Neural cell (in vitro differentiated cells): ENCODE measurements at regions not wholly inside any gene's neighbourhood (a gene's known extent, or its start where the extent isn't known, plus 50 kb on each side); places are given as distances from the start of the nearest gene placed in this dataset.

Source experiments
- H2AFZ ChIP-seq: fragments of 200-600, 300-800 bp; sonication (generic), shearing (Covaris generic); 2 replicates; pipeline ENCODE4 v1.6.0; 2014; ENCODE audit warnings: low read depth, mild to moderate bottlenecking, antibody characterized with exemption, low read length, moderate library complexity
- H3F3A ChIP-seq: fragments of 200-600 bp; shearing (Covaris generic); 2 replicates; pipeline ENCODE4 v1.6.1; 2016; ENCODE audit warnings: mild to moderate bottlenecking, moderate library complexity, mixed read lengths, antibody characterized with exemption, low read length; ENCODE audit not compliant: insufficient read depth, poor library complexity, severe bottlenecking
- H3K27ac ChIP-seq: fragments of 200-600, 300-800 bp; sonication (generic), shearing (Covaris generic); 2 replicates; pipeline ENCODE4 v1.5.1; 2014; ENCODE audit warnings: mild to moderate bottlenecking, low read length, moderate library complexity
- H3K27me3 ChIP-seq: fragments of 300-800, 200-600 bp; sonication (generic), shearing (Covaris generic); 2 replicates; pipeline ENCODE4 v1.6.0; 2014; ENCODE audit warnings: mild to moderate bottlenecking, low read depth, low read length, moderate library complexity; ENCODE audit not compliant: insufficient read depth
- H3K36me3 ChIP-seq: fragments of 300-800, 200-600 bp; sonication (generic), shearing (Covaris generic); 2 replicates; pipeline ENCODE4 v1.5.1; 2014; ENCODE audit warnings: mild to moderate bottlenecking, antibody characterized with exemption, low read length, moderate library complexity; ENCODE audit not compliant: insufficient read depth
- H3K4me2 ChIP-seq: fragments of 300-800, 200-600 bp; sonication (generic), shearing (Covaris generic); 2 replicates; pipeline ENCODE4 v1.6.0; 2014; ENCODE audit warnings: mild to moderate bottlenecking, low read length
- H3K4me3 ChIP-seq: fragments of 300-800, 200-600 bp; sonication (generic), shearing (Covaris generic); 2 replicates; pipeline ENCODE4 v1.5.1; 2014; ENCODE audit warnings: mild to moderate bottlenecking, low read length, moderate library complexity
- H3K79me2 ChIP-seq: fragments of 200-600 bp; shearing (Covaris generic); replicated peaks from 2 replicates; pipeline ENCODE4 v1.6.0; 2014; ENCODE audit warnings: mild to moderate bottlenecking, low read length, moderate library complexity; ENCODE audit not compliant: insufficient read depth
- H3K9ac ChIP-seq: fragments of 300-800, 200-600 bp; sonication (generic), shearing (Covaris generic); 2 replicates; pipeline ENCODE4 v1.6.1; 2016; ENCODE audit warnings: mild to moderate bottlenecking, low read length, mixed read lengths
- H3K9me2 ChIP-seq: fragments of 200-600 bp; shearing (Covaris generic); 2 replicates; pipeline ENCODE4 v1.6.1; 2016; ENCODE audit warnings: mild to moderate bottlenecking, low read length, mixed read lengths; ENCODE audit not compliant: insufficient read depth
- H3K9me3 ChIP-seq: fragments of 200-600, 300-800 bp; sonication (generic), shearing (Covaris generic); 2 replicates; pipeline ENCODE4 v1.6.1; 2016; ENCODE audit warnings: mild to moderate bottlenecking, mixed run types, low read length, moderate library complexity, mixed read lengths
- H4K20me1 ChIP-seq: fragments of 200-600 bp; shearing (Covaris generic); 2 replicates; pipeline ENCODE4 v1.6.1; 2016; ENCODE audit warnings: mild to moderate bottlenecking, mixed run types; ENCODE audit not compliant: insufficient read depth
- CTCF ChIP-seq: fragments of 450-650 bp; IDR thresholded peaks from 2 replicates; pipeline ENCODE4 v1.5.1; 2014; ENCODE audit warnings: antibody characterized with exemption, mild to moderate bottlenecking, moderate library complexity; ENCODE audit not compliant: poor library complexity, severe bottlenecking
- EP300 ChIP-seq: fragments of 450-650 bp; conservative IDR thresholded peaks from 2 replicates; pipeline ENCODE4 v1.6.1; 2014; ENCODE audit warnings: antibody characterized with exemption, mild to moderate bottlenecking, moderate library complexity; ENCODE audit not compliant: poor library complexity, severe bottlenecking
- EZH2 ChIP-seq: fragments of 200-600, 300-800 bp; shearing (Covaris generic), sonication (generic); IDR thresholded peaks from 2 replicates; pipeline ENCODE4 v1.6.1; 2014; ENCODE audit warnings: antibody characterized with exemption, low read length, borderline replicate concordance, mild to moderate bottlenecking; ENCODE audit not compliant: insufficient read depth, poor library complexity, severe bottlenecking
- MXI1 ChIP-seq: fragments of 450-650 bp; conservative IDR thresholded peaks from 2 replicates; pipeline ENCODE4 v1.6.1; 2014; ENCODE audit warnings: antibody characterized with exemption, mild to moderate bottlenecking; ENCODE audit not compliant: poor library complexity, severe bottlenecking
- POLR2AphosphoS5 ChIP-seq: IDR thresholded peaks from 2 replicates; pipeline ENCODE4 v1.6.1; 2012
- RAD21 ChIP-seq: fragments of 450-650 bp; conservative IDR thresholded peaks from 2 replicates; pipeline ENCODE4 v1.6.1; 2014; ENCODE audit warnings: antibody characterized with exemption, mild to moderate bottlenecking, moderate library complexity
- REST ChIP-seq: IDR thresholded peaks from 2 replicates; pipeline ENCODE4 v1.6.1; 2012; ENCODE audit warnings: borderline replicate concordance
- SMC3 ChIP-seq: fragments of 450-650 bp; conservative IDR thresholded peaks from 2 replicates; pipeline ENCODE4 v1.6.1; 2014; ENCODE audit warnings: antibody characterized with exemption, mild to moderate bottlenecking, moderate library complexity; ENCODE audit not compliant: poor library complexity
- TAF1 ChIP-seq: IDR thresholded peaks from 2 replicates; pipeline ENCODE4 v1.6.1; 2012; ENCODE audit warnings: low read depth

- no peaks in the 10 kb centered on the region for H3K9me3 ChIP-seq
- H3K36me3 ChIP-seq: no peaks in the 10 kb centered on the region
- H2AFZ ChIP-seq: no peak overlapping the region
- no peak overlapping the region for H3K4me2 ChIP-seq
- H3K9ac ChIP-seq: no peak overlapping the region
- TF ChIP-seq TAF1: no peak
- H3K27ac ChIP-seq: no peak overlapping the region
- H3F3A ChIP-seq: no peaks in the 10 kb centered on the region
- no peaks in the 10 kb centered on the region for H4K20me1 ChIP-seq
- no peaks in the 10 kb centered on the region for H3K27me3 ChIP-seq
- no peaks in the 10 kb centered on the region for H3K79me2 ChIP-seq
- no peak overlapping the region for H3K4me3 ChIP-seq
- H3K9me2 ChIP-seq: no peaks in the 10 kb centered on the region
Observed at GRCh38 chr6:125567407-125567806, 182.0 kb upstream of the HEY2 start.

- H3K9ac ChIP-seq: no peak overlapping the region
- no peak overlapping the region for H3K27ac ChIP-seq
- H3K9me3 ChIP-seq: no peaks in the 10 kb centered on the region
- H3F3A ChIP-seq: no peaks in the 10 kb centered on the region
- no peak overlapping the region for H3K4me3 ChIP-seq
- H3K36me3 ChIP-seq: no peaks in the 10 kb centered on the region
- H3K9me2 ChIP-seq: no peaks in the 10 kb centered on the region
- no peaks in the 10 kb centered on the region for H3K79me2 ChIP-seq
- no peak overlapping the region for H3K4me2 ChIP-seq
- H3K27me3 ChIP-seq: no peaks in the 10 kb centered on the region
- TF ChIP-seq SMC3: no peak
- TF ChIP-seq MXI1: no peak
- no peaks in the 10 kb centered on the region for H4K20me1 ChIP-seq
- no peak overlapping the region for H2AFZ ChIP-seq
Observed at GRCh38 chr6:125568609-125569008, 180.8 kb upstream of the HEY2 start.

- Histone ChIP-seq H3K27ac (no peak overlapping the region), H3K4me3 (no peak overlapping the region), H3K36me3 (no peaks in the 10 kb centered on the region), H3K79me2 (no peaks in the 10 kb centered on the region), H3K4me2 (no peak overlapping the region), H3K27me3 (no peaks in the 10 kb centered on the region), H3K9ac (no peak overlapping the region), H3F3A (no peaks in the 10 kb centered on the region), H4K20me1 (no peaks in the 10 kb centered on the region), H3K9me3 (no peaks in the 10 kb centered on the region), H3K9me2 (no peaks in the 10 kb centered on the region), H2AFZ (no peak overlapping the region)
- TF ChIP-seq CTCF (no peak), EP300 (no peak), TAF1 (no peak), POLR2AphosphoS5 (no peak), MXI1 (no peak), EZH2 (no peak), RAD21 (no peak), REST (no peak), SMC3 (no peak)
Observed at GRCh38 chr6:125570526-125570925, 178.9 kb upstream of the HEY2 start.
